Breast epithelium (tissue), 3 donors: ENCODE measurements at regions not wholly inside any gene's neighbourhood (a gene's known extent, or its start where the extent isn't known, plus 50 kb on each side); places are given as distances from the start of the nearest gene placed in this dataset.

ENCODE experiments used
- POLR2A ChIP-seq: fragments of 450-650 bp; IDR thresholded peaks from one replicate; pipeline ENCODE4 v1.6.1; 2016; ENCODE audit warnings: antibody characterized with exemption, mild to moderate bottlenecking, moderate library complexity
- POLR2AphosphoS5 ChIP-seq, 3 donors: sonication (generic); formaldehyde crosslinking; IDR thresholded peaks; one replicate each; pipeline ENCODE4 v1.6.1; 2017; ENCODE audit warnings: antibody characterized with exemption in 3 of 3
- TF ChIP-seq, protein P1 (sequence below), 3 donors: fragments of 450-650 bp; IDR thresholded peaks; one replicate each; pipeline ENCODE4 v1.5.1; 2016 to 2017; ENCODE audit warnings: antibody characterized with exemption in 3 of 3, mild to moderate bottlenecking in 3 of 3, moderate library complexity in 3 of 3

- TF ChIP-seq, protein P1, sequence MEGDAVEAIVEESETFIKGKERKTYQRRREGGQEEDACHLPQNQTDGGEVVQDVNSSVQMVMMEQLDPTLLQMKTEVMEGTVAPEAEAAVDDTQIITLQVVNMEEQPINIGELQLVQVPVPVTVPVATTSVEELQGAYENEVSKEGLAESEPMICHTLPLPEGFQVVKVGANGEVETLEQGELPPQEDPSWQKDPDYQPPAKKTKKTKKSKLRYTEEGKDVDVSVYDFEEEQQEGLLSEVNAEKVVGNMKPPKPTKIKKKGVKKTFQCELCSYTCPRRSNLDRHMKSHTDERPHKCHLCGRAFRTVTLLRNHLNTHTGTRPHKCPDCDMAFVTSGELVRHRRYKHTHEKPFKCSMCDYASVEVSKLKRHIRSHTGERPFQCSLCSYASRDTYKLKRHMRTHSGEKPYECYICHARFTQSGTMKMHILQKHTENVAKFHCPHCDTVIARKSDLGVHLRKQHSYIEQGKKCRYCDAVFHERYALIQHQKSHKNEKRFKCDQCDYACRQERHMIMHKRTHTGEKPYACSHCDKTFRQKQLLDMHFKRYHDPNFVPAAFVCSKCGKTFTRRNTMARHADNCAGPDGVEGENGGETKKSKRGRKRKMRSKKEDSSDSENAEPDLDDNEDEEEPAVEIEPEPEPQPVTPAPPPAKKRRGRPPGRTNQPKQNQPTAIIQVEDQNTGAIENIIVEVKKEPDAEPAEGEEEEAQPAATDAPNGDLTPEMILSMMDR (IDR thresholded peaks at IDR 0.05) = no peak
- no peak for TF ChIP-seq POLR2A
- no peak for TF ChIP-seq POLR2AphosphoS5 (IDR thresholded peaks at IDR 0.05)
Observed at GRCh38 chr13:81907787-81908372, 1567.0 kb upstream of the SPRY2 start.
